Pancreas (tissue), 10 donors: ENCODE measurements at regions not wholly inside any gene's neighbourhood (a gene's known extent, or its start where the extent isn't known, plus 50 kb on each side); places are given as distances from the start of the nearest gene placed in this dataset.

Source experiments
- ATAC-seq, 4 donors: fragments of 200-7000 bp; cut with Tn5 transposase; one replicate each; pipeline versions ENCODE4 v1.8.0 to v1.9.1; 2020; ENCODE audit warnings: mild to moderate bottlenecking in 4 of 4, moderate library complexity in 4 of 4
- DNase-seq, 6 donors: peaks; one replicate each; pipeline ENCODE4 v3.0.0-alpha.2; 2020
- FAIRE-seq: peaks from 2 replicates; lab custom pipeline; 2012; peaks lifted over from hg19 to GRCh38; lab: Jason Lieb, UNC
- H3K27ac ChIP-seq, 4 donors: fragments of 200-600 bp; sonication (generic); 1 replicate in 3 of 4; 2 replicates in 1 of 4; pipeline versions ENCODE4 v1.5.0 to v1.8.0; 2020
- H3K27me3 ChIP-seq, 4 donors: fragments of 200-600 bp; one replicate each; pipeline ENCODE4 v1.8.0; 2021
- H3K36me3 ChIP-seq, 3 donors: fragments of 200-600 bp; sonication (generic) in 1 of 3; one replicate each; pipeline versions ENCODE4 v1.5.0 to v1.8.0; 2020 to 2021
- H3K4me1 ChIP-seq, 3 donors: fragments of 200-600 bp; one replicate each; pipeline ENCODE4 v1.8.0; 2021
- H3K4me3 ChIP-seq, 4 donors: fragments of 200-600 bp; sonication (generic) in 2 of 4; one replicate each; pipeline versions ENCODE4 v1.5.0 to v1.8.0; 2020 to 2021
- H3K9me3 ChIP-seq, 4 donors: fragments of 200-600 bp; one replicate each; pipeline ENCODE4 v1.8.0; 2021
- CTCF ChIP-seq, 4 donors: fragments of 200-600 bp; sonication (generic) in 3 of 4; IDR thresholded peaks; one replicate each; pipeline versions ENCODE4 v1.5.0 to v1.8.0; 2021; ENCODE audit warnings: antibody characterized with exemption in 4 of 4
- WGBS, 2 donors: extraction: QIAGEN DNeasy Blood & Tissue Kit; methylation state at CpG; one replicate each; pipeline ENCODE4 v1.1.7; 2013; 5-methylcytosine and 5-hydroxymethylcytosine counted together
- intact Hi-C, 3 donors: fragments of 100-400 bp; cut with DNase I; formaldehyde crosslinking; loops; one replicate each; pipeline versions ENCODE4 v1.11.1 to v1.14.2; 2022
- donor health status: healthy with polysubstance abuse.
- donor health status: DM: no; HTN: no; CAD: no; lungs with moderate emphysema.
- donor health status: DM: no; HTN: no; CAD: no.
- donor health status: control.
- donor health status: control.
- donor health status: Bipolar disorder and iron deficiency.
- donor health status: DM: yes; HTN: yes; CAD: no.
- donor health status: DM: no; HTN: no; CAD: no.
- donor health status: DM: no; HTN: no; CAD: no.
- donor health status: DM: yes; HTN: yes; CAD: no.

- no peak for DNase-seq
- Histone ChIP-seq H3K4me3 (no peak overlapping the region), H3K9me3 (no peaks in the 10 kb centered on the region), H3K4me1 (no peaks in the 10 kb centered on the region), H3K27me3 (no peaks in the 10 kb centered on the region), H3K27ac (no peak overlapping the region), H3K36me3 (no peaks in the 10 kb centered on the region)
- WGBS, 2 donors: 82 to 87% methylated on average over 14 of the region's 14 CpGs
- FAIRE-seq: no peak
- TF ChIP-seq CTCF (IDR thresholded peaks at IDR 0.05): no peak
- intact Hi-C loops: no loop called here
- ATAC-seq: no peak
These were observed 67.9 kb upstream of the BMPER start for GRCh38 chr7:33837356-33837851.

GRCh38 chr7:33841031-33841430 lies 64.3 kb upstream of the BMPER start:
- FAIRE-seq: no peak
- WGBS, 2 donors: 65 to 73% methylated on average over 1 of the region's 1 CpG

GRCh38 chr7:33841705-33842129 lies 63.6 kb upstream of the BMPER start:
- 26 to 30% methylated on average over 3 of the region's 3 CpGs for WGBS, 2 donors
- intact Hi-C loops: no loop called here
- no peaks in the 10 kb centered on the region for H3K9me3 ChIP-seq
- H3K27ac ChIP-seq: no peak overlapping the region
- no peak for TF ChIP-seq CTCF (IDR thresholded peaks at IDR 0.05)
- DNase-seq (no peak), FAIRE-seq (no peak), ATAC-seq (no peak)
- H3K27me3 ChIP-seq: no peaks in the 10 kb centered on the region
- H3K36me3 ChIP-seq: no peaks in the 10 kb centered on the region
- H3K4me3 ChIP-seq: no peak overlapping the region
- H3K4me1 ChIP-seq: no peaks in the 10 kb centered on the region

More at GRCh38 chr7:33841031-33841430, 64.3 kb upstream of the BMPER start:
- intact Hi-C loops: no loop called here
- Histone ChIP-seq H3K4me1 (no peaks in the 10 kb centered on the region), H3K9me3 (no peaks in the 10 kb centered on the region), H3K36me3 (no peaks in the 10 kb centered on the region), H3K4me3 (no peak overlapping the region), H3K27me3 (no peaks in the 10 kb centered on the region), H3K27ac (no peak overlapping the region)
- TF ChIP-seq CTCF (IDR thresholded peaks at IDR 0.05): no peak
- ATAC-seq (no peak), DNase-seq (no peak)

- no peak for ATAC-seq
- DNase-seq: no peak
- H3K36me3 ChIP-seq: no peaks in the 10 kb centered on the region
- FAIRE-seq: no peak
- no peaks in the 10 kb centered on the region for H3K9me3 ChIP-seq
- no peaks in the 10 kb centered on the region for H3K27me3 ChIP-seq
- H3K4me1 ChIP-seq: no peaks in the 10 kb centered on the region
- no peak overlapping the region for H3K27ac ChIP-seq
- 55 to 67% methylated on average over 3 of the region's 3 CpGs for WGBS, 2 donors
- TF ChIP-seq CTCF (IDR thresholded peaks at IDR 0.05): no peak
- intact Hi-C loops: no loop called here
- H3K4me3 ChIP-seq: no peak overlapping the region
These were observed 63.2 kb upstream of the BMPER start for GRCh38 chr7:33842150-33842549.

GRCh38 chr7:33845991-33846509 lies 59.3 kb upstream of the BMPER start:
- no peak for TF ChIP-seq CTCF (IDR thresholded peaks at IDR 0.05)
- no peaks in the 10 kb centered on the region for H3K36me3 ChIP-seq
- ATAC-seq: peak; percentile 28 to 92 (median 58)
- DNase-seq: peak in 4 of 6 donors; percentile 8 to 31 (median 16)
- intact Hi-C loops: no loop called here
- no peaks in the 10 kb centered on the region for H3K27me3 ChIP-seq
- H3K4me1 ChIP-seq: no peaks in the 10 kb centered on the region
- WGBS, 2 donors: 50 to 65% methylated on average over 11 of the region's 11 CpGs
- no peaks in the 10 kb centered on the region for H3K9me3 ChIP-seq
- no peak overlapping the region for H3K27ac ChIP-seq
- H3K4me3 ChIP-seq: no peak overlapping the region
- FAIRE-seq: no peak
